GM19023 (cell line): ENCODE measurements at regions not wholly inside any gene's neighbourhood (a gene's known extent, or its start where the extent isn't known, plus 50 kb on each side); places are given as distances from the start of the nearest gene placed in this dataset.

Experiments used
- ATAC-seq: cut with Tn5 transposase; IDR thresholded peaks from one replicate; pipeline ENCODE4 v1.9.1; 2021; ENCODE audit warnings: mild to moderate bottlenecking, moderate library complexity; ENCODE audit not compliant: unreplicated experiment

DNA sequence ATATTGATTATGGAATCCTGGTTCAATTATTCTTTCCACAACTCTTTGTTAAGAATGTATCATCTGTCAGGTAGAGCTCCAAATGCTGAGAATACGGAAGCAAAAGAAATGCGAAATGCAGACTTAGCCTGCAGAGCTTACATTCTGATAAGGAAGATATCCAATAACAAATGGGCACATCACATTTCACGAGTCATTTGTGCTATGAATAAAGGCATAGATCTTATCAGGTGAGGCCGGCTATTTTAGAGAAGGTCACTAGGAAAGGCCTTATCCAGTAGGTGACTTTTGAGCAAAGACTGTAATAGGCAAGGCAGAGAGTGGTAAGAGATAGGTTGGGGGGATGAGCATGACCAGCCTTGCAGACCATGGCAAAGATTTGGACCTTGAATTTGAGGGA lies 174.3 kb upstream of the SERPINE2 start:
- ATAC-seq = no peak

GRCh38 chr2:224211791-224212190 lies 172.7 kb upstream of the SERPINE2 start:
- no peak for ATAC-seq

- no peak for ATAC-seq
Observed at GRCh38 chr2:224211181-224211480, 172.0 kb upstream of the SERPINE2 start.

DNA sequence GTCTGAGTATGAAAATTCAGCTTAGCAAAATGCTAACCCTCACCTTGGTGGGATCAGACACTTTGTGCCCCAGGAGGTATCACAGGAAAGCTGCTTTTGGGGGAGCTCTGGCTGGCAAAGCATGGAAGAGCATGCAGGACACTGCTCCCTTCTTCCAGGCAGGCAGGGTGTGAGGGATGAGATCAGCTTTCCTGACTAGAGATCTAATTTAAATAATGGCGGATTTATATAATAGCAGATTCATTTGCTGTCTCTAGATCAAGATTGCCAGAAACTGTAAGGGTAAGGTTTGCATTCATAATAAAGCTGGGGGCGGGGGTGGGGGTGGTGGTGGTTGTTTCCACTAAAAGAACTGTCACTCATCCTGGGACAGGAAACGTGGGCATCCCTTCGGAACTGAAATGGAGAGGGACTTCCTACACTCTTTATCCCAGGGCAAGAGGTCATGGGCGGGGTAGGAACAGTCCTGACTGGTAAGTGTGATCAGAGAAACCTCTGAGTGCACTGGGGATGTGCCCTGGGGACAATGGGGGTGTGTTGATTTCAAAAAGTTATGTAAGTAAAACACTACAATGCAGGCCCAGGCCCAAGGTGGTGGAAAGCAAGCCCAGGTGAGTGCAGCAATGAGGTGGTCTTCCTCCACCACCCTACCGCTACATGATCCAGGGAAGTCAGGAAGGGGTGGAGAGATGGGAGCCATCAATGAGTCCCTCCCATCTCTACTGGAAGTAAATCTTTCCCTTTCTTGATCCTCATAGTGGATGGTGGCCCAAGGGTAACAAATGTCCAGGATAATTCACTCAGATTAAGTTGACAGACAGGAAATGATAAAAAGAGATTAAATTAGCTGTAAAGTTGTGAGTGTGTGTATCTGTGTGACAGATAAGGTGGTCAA lies 171.4 kb upstream of the SERPINE2 start:
- no peak for ATAC-seq

- no peak for ATAC-seq
Observed at GRCh38 chr2:224209555-224210285, 170.6 kb upstream of the SERPINE2 start.

GRCh38 chr2:224208443-224208842 lies 169.4 kb upstream of the SERPINE2 start:
- no peak for ATAC-seq

- no peak for ATAC-seq
Observed at GRCh38 chr2:224208007-224208406, 168.9 kb upstream of the SERPINE2 start.

- ATAC-seq = no peak
Observed at GRCh38 chr2:224206816-224207215, 167.7 kb upstream of the SERPINE2 start.

GRCh38 chr2:224202281-224202865 lies 163.3 kb upstream of the SERPINE2 start:
- ATAC-seq = no peak

DNA sequence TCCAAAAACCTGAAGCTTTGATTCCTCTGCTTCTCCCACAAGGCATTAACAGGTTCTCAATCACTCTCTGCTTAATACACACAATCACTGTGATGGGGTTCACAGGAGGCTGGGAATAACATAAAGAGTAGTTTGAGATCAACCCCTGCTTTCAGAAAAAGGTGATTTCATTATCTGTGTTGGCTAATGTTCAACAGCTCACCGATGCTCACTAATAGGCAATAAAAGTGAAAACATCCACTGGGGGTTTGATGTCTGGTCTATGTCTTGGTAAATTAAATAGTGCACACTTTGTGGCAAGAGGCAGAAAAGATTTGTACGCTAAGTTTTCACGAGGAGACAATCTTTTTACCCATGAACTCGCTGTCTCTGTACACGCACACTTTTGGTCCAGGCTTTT lies 159.3 kb upstream of the SERPINE2 start:
- ATAC-seq = no peak

DNA sequence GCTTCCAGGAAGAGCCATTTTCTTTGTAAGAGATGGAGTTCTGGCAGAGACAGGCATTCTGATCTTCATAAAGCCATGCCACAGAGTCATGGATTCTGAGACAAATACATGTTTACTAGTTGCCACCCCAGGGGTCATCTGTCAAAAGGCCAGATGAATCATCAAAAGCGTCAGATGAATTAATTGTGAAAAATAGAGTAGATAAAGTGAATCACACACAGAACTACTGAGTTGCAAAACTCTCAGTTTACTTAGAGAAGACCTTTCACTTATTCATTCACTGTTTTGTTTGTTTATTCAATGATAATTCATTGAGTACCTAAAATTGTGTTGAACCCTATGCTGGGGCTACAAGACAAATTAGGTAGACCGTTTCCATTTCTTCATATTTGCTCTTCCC lies 157.7 kb upstream of the SERPINE2 start:
- ATAC-seq = no peak

- no peak for ATAC-seq
Observed at GRCh38 chr2:224195925-224196571, 157.0 kb upstream of the SERPINE2 start.

DNA sequence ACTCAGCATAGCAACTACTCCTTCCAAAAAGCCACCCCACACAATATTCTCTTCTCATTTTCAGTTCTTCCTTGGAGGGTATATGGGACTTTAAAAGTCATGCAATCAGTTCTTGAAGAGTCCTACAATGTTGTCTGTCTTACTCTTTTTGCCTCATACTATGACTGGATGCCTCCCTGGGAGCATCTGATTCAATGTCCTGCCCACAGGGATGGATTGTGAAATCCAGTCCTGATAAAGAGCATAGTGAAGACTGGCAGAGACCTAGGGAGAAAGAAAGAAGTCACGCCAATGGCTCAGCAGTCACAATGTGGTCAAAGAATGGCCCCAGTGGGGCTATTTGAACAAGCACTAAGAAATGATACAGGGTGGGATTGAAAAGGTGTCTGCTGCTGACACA lies 155.1 kb upstream of the SERPINE2 start:
- ATAC-seq = no peak

DNA sequence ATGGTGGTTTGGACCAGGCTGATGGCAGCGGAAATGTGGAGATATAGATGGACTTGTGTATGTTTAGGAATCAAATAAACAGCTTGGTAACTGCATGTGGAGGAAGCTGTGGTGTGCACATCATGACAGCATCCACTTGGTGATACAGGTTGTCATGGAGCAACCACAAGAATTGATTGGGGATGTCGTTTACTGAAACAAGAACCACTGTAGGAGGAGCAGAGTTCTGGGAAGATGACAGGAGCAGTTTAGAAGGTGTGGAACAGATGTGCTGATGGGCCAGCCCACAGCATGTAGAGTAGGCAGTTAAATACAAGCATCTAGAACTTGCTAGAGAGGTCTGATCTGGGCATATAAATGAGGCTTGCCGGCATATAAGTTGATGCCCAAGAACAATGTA lies 152.4 kb upstream of the SERPINE2 start:
- no peak for ATAC-seq

- no peak for ATAC-seq
Observed at GRCh38 chr2:224190936-224191270, 151.8 kb upstream of the SERPINE2 start.

- no peak for ATAC-seq
Observed at GRCh38 chr2:224190234-224190935, 151.3 kb upstream of the SERPINE2 start.

GRCh38 chr2:224187220-224187619 lies 148.1 kb upstream of the SERPINE2 start:
- no peak for ATAC-seq

DNA sequence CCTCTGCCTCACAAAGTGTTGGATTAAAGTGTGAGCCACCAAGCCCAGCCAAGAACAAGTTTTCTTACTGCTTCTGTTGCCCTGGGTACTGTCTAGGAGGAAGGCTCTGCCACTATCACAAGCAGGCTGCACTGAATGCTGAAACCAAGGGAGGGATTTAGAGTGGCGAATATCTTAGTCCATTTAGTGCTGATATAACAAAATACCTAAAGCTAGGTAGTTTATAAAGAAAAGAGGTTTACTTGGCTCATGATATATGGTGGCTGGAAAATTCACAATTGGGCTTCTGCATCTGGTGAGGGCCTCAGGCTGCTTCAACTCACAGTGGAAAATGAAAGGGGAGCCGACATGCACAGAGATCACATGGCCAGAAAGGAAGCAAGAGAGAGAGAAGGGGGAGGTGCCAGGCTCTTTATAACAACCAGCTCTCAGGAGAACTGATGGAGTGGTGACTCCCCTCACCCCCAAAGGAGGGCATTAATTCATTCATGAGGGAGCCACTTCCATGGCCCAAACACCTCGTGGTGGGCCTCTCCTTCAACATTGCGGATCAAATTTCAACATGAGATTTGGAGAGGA lies 146.0 kb upstream of the SERPINE2 start:
- no peak for ATAC-seq

DNA sequence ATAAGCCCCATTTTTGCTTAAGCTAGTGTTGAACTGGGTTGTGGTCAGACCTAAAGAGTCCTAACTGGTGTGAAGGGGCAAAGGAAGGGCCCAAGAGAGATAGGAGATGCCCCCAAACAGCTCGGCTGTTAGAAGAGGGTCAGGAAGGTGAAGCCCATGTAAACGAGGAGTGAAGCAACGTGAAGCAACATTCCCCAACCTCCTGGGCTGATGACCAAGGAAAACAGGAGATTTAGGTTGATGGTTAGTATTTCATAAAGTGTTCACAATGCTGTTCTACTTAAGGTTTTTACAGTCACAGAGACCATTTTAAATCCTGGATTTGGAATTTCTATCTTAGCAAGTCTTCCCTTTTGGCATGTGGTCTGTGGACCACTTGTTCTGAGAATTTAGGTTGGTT lies 144.0 kb upstream of the SERPINE2 start:
- ATAC-seq = no peak

- ATAC-seq = no peak
Observed at GRCh38 chr2:224182498-224182897, 143.4 kb upstream of the SERPINE2 start.
